ENCODE measurements at regions not wholly inside any gene's neighbourhood (a gene's known extent, or its start where the extent isn't known, plus 50 kb on each side); places are given as distances from the start of the nearest gene placed in this dataset.

DNA sequence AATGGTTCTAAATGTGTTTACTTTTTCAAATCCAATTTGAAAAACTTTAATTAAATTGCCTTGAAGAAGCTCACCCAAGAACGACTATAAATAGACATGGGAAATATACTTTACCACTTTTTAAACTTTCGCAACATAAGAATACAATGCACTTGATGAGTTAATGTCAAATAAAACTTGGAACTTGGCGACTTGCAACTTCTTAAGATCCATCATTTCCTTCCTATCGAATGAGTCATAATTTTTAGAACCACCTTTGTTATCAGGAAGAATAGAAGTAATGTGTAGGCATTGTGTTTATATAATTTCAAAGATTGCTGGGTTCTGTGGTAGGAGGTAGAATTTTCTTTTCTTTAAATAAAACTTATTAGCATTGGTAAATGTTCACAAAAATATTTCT is 1417.4 kb upstream of the FLRT2 start:
- TF ChIP-seq FOXM1 (IDR thresholded peaks at IDR 0.05; ENCODE audit: borderline replicate concordance), result no peak
- no peak for TF ChIP-seq ARNT (IDR thresholded peaks at IDR 0.05)
- TF ChIP-seq SUZ12 (IDR thresholded peaks at IDR 0.05), result no peak
- no peak for TF ChIP-seq HDGF (IDR thresholded peaks at IDR 0.05; ENCODE audit: borderline replicate concordance)
- TF ChIP-seq FOXA1 (IDR thresholded peaks at IDR 0.05), result no peak
- no peak for TF ChIP-seq SP1 (IDR thresholded peaks at IDR 0.05)
